ENCODE measurements at regions not wholly inside any gene's neighbourhood (a gene's known extent, or its start where the extent isn't known, plus 50 kb on each side); places are given as distances from the start of the nearest gene placed in this dataset.

- TF ChIP-seq TFCP2L1 (CRISPR knock-in tag; IDR thresholded peaks at IDR 0.05) (no peak), JUNB (IDR thresholded peaks at IDR 0.05) (no peak), POLR2A (IDR thresholded peaks at IDR 0.05; ENCODE audit: low read length) (no peak), CBX2 (IDR thresholded peaks at IDR 0.05; ENCODE audit: borderline replicate concordance, low read depth) (no peak), CEBPB (IDR thresholded peaks at IDR 0.05) (no peak), USF2 (IDR thresholded peaks at IDR 0.05) (no peak), KDM5A (IDR thresholded peaks at IDR 0.05) (no peak), EHMT2 (IDR thresholded peaks at IDR 0.05; ENCODE audit: low read depth) (no peak)
Observed at GRCh38 chr7:28328146-28328545, 84.2 kb upstream of the CREB5 start (continued).

- ChIA-PET POLR2A (no interaction called here), CTCF (interaction anchor here (0.5 to 0.9 kb wide), 2 partner anchors 9 to 541 kb away, joined by 3 read pairs; no protein-coding TSS in a partner anchor)
- FAIRE-seq (peak; percentile 13), ATAC-seq (no peak), DNase-seq (ENCODE audit: low read depth in 1 of 2, low spot score in 1 of 2) (no peak)
- no peaks in the 10 kb centered on the region for H3K4me1 ChIP-seq
- no peak overlapping the region for H3K27ac ChIP-seq
- TF ChIP-seq MAFK (IDR thresholded peaks at IDR 0.05; ENCODE audit: partially characterized antibody) (no peak), CBX8 (IDR thresholded peaks at IDR 0.05) (no peak), BCL3 (IDR thresholded peaks at IDR 0.05) (no peak), HOXB5 (CRISPR knock-in tag; IDR thresholded peaks at IDR 0.05) (no peak), CHD2 (IDR thresholded peaks at IDR 0.05; ENCODE audit: low read length, partially characterized antibody) (no peak), RNF2 (IDR thresholded peaks at IDR 0.05; ENCODE audit: borderline replicate concordance, low read depth) (no peak), CTCF (IDR thresholded peaks at IDR 0.05) (no peak), ZNF302 (CRISPR knock-in tag; IDR thresholded peaks at IDR 0.05) (no peak), ZC3H11A (IDR thresholded peaks at IDR 0.05) (no peak), GATA3 (IDR thresholded peaks at IDR 0.05; ENCODE audit: borderline replicate concordance) (no peak), E2F6 (IDR thresholded peaks at IDR 0.05; ENCODE audit: borderline replicate concordance, low read depth) (no peak)
- no peak overlapping the region for H3K4me3 ChIP-seq
- H3K4me2 ChIP-seq: no peak overlapping the region
- WGBS (ENCODE audit: missing lambda C conversion rate): 70% methylated on average over 9 of the region's 9 CpGs
- H3K9me3 ChIP-seq: 0 out of 3 replicates have a peak, but pooled peaks cover 3% of the 10 kb centered on the region
Observed at GRCh38 chr7:28328822-28329660, 83.3 kb upstream of the CREB5 start.

- no peak overlapping the region for H3K27ac ChIP-seq
- ChIA-PET CTCF (interaction anchor here (0.5 to 0.9 kb wide), 2 partner anchors 10 to 540 kb away, joined by 3 read pairs; no protein-coding TSS in a partner anchor), POLR2A (no interaction called here)
- 70% methylated on average over 6 of the region's 6 CpGs for WGBS (ENCODE audit: missing lambda C conversion rate)
- ATAC-seq (no peak), FAIRE-seq (no peak), DNase-seq (ENCODE audit: low read depth in 1 of 2, low spot score in 1 of 2) (no peak)
- H3K9me3 ChIP-seq: 0 out of 3 replicates have a peak, but pooled peaks cover 7% of the 10 kb centered on the region
- no peak overlapping the region for H3K4me2 ChIP-seq
- H3K4me3 ChIP-seq: no peak overlapping the region
- no peaks in the 10 kb centered on the region for H3K4me1 ChIP-seq
- TF ChIP-seq HOXB13 (CRISPR knock-in tag; IDR thresholded peaks at IDR 0.05; ENCODE audit: low read depth) (no peak), JUN (IDR thresholded peaks at IDR 0.05) (no peak), FOSL2 (IDR thresholded peaks at IDR 0.05) (no peak), FOSL2 (CRISPR knock-in tag; IDR thresholded peaks at IDR 0.05) (no peak), EHMT2 (IDR thresholded peaks at IDR 0.05; ENCODE audit: low read depth) (no peak), RCOR1 (IDR thresholded peaks at IDR 0.05; ENCODE audit: low read depth, low read length) (no peak), TP53 (CRISPR knock-in tag; IDR thresholded peaks at IDR 0.05) (no peak)
Observed at GRCh38 chr7:28329661-28330363, 82.5 kb upstream of the CREB5 start.

Data from A549 (cell line).